GM23248 (cell line): ENCODE measurements at regions not wholly inside any gene's neighbourhood (a gene's known extent, or its start where the extent isn't known, plus 50 kb on each side); places are given as distances from the start of the nearest gene placed in this dataset.

Experiments used
- DNase-seq: peaks from one replicate; pipeline ENCODE4 v3.0.0-alpha.2; 2015
- H2AFZ ChIP-seq: fragments of 200-600 bp; sonication (generic); 2 replicates; pipeline ENCODE4 v1.6.1; 2016; ENCODE audit warnings: antibody characterized with exemption
- H3F3A ChIP-seq: fragments of 200-600 bp; sonication (generic); 2 replicates; pipeline ENCODE4 v1.6.1; 2016; ENCODE audit warnings: mild to moderate bottlenecking, antibody characterized with exemption, mixed run types; ENCODE audit not compliant: insufficient read depth
- H3K27ac ChIP-seq: fragments of 200-600 bp; sonication (generic); 2 replicates; pipeline ENCODE4 v1.5.1; 2016; ENCODE audit warnings: mild to moderate bottlenecking
- H3K27me3 ChIP-seq: fragments of 200-600 bp; sonication (generic); replicated peaks from 2 replicates; pipeline ENCODE4 v1.6.1; 2016; ENCODE audit warnings: mild to moderate bottlenecking; ENCODE audit not compliant: insufficient read depth
- H3K36me3 ChIP-seq: fragments of 200-600 bp; sonication (generic); 2 replicates; pipeline ENCODE4 v1.6.1; 2016; ENCODE audit warnings: low read depth, mild to moderate bottlenecking
- H3K4me1 ChIP-seq: fragments of 200-600 bp; sonication (generic); 2 replicates; pipeline ENCODE4 v1.6.1; 2016; ENCODE audit warnings: mild to moderate bottlenecking; ENCODE audit not compliant: insufficient read depth
- H3K4me2 ChIP-seq: fragments of 200-600 bp; sonication (generic); one replicate; pipeline ENCODE4 v1.6.1; 2016; ENCODE audit warnings: mild to moderate bottlenecking; ENCODE audit not compliant: unreplicated experiment
- H3K4me3 ChIP-seq: fragments of 200-600 bp; sonication (generic); 2 replicates; pipeline ENCODE4 v1.5.1; 2016; ENCODE audit warnings: mild to moderate bottlenecking
- H3K79me2 ChIP-seq: fragments of 200-600 bp; sonication (generic); 2 replicates; pipeline ENCODE4 v1.6.1; 2016; ENCODE audit warnings: mild to moderate bottlenecking; ENCODE audit not compliant: insufficient read depth
- H3K9ac ChIP-seq: fragments of 200-600 bp; sonication (generic); 2 replicates; pipeline ENCODE4 v1.6.1; 2016; ENCODE audit warnings: mild to moderate bottlenecking
- H3K9me2 ChIP-seq: fragments of 200-600 bp; sonication (generic); 2 replicates; pipeline ENCODE4 v1.6.1; 2016; ENCODE audit warnings: mixed run types, mild to moderate bottlenecking, moderate library complexity; ENCODE audit not compliant: insufficient read depth
- H3K9me3 ChIP-seq: fragments of 200-600 bp; sonication (generic); one replicate; pipeline ENCODE4 v1.6.1; 2017; ENCODE audit warnings: low read depth
- H4K20me1 ChIP-seq: fragments of 200-600 bp; sonication (generic); 2 replicates; pipeline ENCODE4 v1.6.0; 2016; ENCODE audit not compliant: insufficient read depth
- EZH2 ChIP-seq: fragments of 200-600 bp; sonication (generic); IDR thresholded peaks from 2 replicates; pipeline ENCODE4 v1.6.1; 2018; ENCODE audit warnings: antibody characterized with exemption, mild to moderate bottlenecking; ENCODE audit not compliant: insufficient read depth, poor library complexity, severe bottlenecking
- EZH2phosphoT487 ChIP-seq: fragments of 200-600 bp; sonication (generic); IDR thresholded peaks from 2 replicates; pipeline ENCODE4 v1.6.1; 2018; ENCODE audit warnings: antibody characterized with exemption, moderate library complexity, mild to moderate bottlenecking, low read depth; ENCODE audit not compliant: insufficient read depth
- WGBS, 2 experiments: methylation state at CpG; one replicate each; pipeline ENCODE4 v1.1.6; 2015 to 2017; ENCODE audit warnings: low lambda C conversion rate in 2 of 2, low coverage in 1 of 2; ENCODE audit errors: missing lambda C conversion rate in 2 of 2; 5-methylcytosine and 5-hydroxymethylcytosine counted together
- in situ Hi-C: fragments of 300-500 bp; cut with MboI; formaldehyde crosslinking; loops from 2 replicates; pipeline ENCODE4 v1.15.0; 2020

GRCh38 chr7:112701456-112701855, 88.7 kb downstream of the TMEM168 start:
- WGBS, 2 experiments = 12% methylated on average over 3 of the region's 3 CpGs

GRCh38 chr7:112707655-112708054, 82.5 kb downstream of the TMEM168 start:
- Histone ChIP-seq H3K79me2 (no peaks in the 10 kb centered on the region), H3K9me3 (no peaks in the 10 kb centered on the region), H3K27ac (no peak overlapping the region), H3F3A (no peaks in the 10 kb centered on the region), H3K27me3 (no peaks in the 10 kb centered on the region), H3K4me1 (no peaks in the 10 kb centered on the region), H4K20me1 (no peaks in the 10 kb centered on the region), H3K9ac (no peak overlapping the region), H3K36me3 (no peaks in the 10 kb centered on the region), H3K4me2 (no peak overlapping the region), H3K4me3 (no peak overlapping the region), H2AFZ (no peak overlapping the region), H3K9me2 (no peaks in the 10 kb centered on the region)
- TF ChIP-seq EZH2phosphoT487 (no peak), EZH2 (no peak)
- DNase-seq = no peak
- in situ Hi-C loops = no loop called here
- 1 to 7% methylated on average over 2 of the region's 2 CpGs for WGBS, 2 experiments

More at GRCh38 chr7:112701456-112701855, 88.7 kb downstream of the TMEM168 start:
- H3K36me3 ChIP-seq = no peaks in the 10 kb centered on the region
- H3K9ac ChIP-seq = no peak overlapping the region
- no peaks in the 10 kb centered on the region for H3K79me2 ChIP-seq
- no peak overlapping the region for H3K4me2 ChIP-seq
- no peak overlapping the region for H3K4me3 ChIP-seq
- no peaks in the 10 kb centered on the region for H3K4me1 ChIP-seq
- in situ Hi-C loops = no loop called here
- H4K20me1 ChIP-seq = no peaks in the 10 kb centered on the region
- no peaks in the 10 kb centered on the region for H3F3A ChIP-seq
- TF ChIP-seq EZH2 (no peak), EZH2phosphoT487 (no peak)
- H3K9me2 ChIP-seq = no peaks in the 10 kb centered on the region
- no peaks in the 10 kb centered on the region for H3K27me3 ChIP-seq
- no peak overlapping the region for H3K27ac ChIP-seq
- DNase-seq = no peak
- H2AFZ ChIP-seq = no peak overlapping the region
- no peaks in the 10 kb centered on the region for H3K9me3 ChIP-seq

DNA sequence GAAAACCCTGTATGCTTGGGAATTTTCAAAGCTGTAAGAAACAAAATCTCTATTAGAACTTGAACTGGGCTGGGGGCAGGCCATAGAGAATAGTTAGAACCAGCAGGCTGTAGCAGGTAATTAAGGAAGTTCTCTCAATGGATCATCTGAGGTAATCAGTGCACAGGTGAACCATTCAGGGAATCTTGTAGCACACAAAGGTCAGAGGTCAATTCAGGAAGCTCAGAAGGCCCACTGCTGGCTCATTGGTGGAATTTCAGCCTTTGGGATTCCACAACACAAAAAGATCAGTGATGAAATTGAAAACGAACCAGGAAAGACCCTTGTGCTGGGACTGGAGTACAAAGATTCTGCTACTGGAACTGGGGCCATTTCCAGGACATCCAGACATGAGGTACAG, 82.0 kb downstream of the TMEM168 start:
- Histone ChIP-seq H3K4me2 (no peak overlapping the region), H3K4me1 (no peaks in the 10 kb centered on the region), H3K79me2 (no peaks in the 10 kb centered on the region), H3K27me3 (no peaks in the 10 kb centered on the region), H3F3A (no peaks in the 10 kb centered on the region), H4K20me1 (no peaks in the 10 kb centered on the region), H3K4me3 (no peak overlapping the region), H3K9ac (no peak overlapping the region), H3K27ac (no peak overlapping the region), H3K36me3 (no peaks in the 10 kb centered on the region), H3K9me3 (no peaks in the 10 kb centered on the region), H3K9me2 (no peaks in the 10 kb centered on the region), H2AFZ (no peak overlapping the region)
- DNase-seq = no peak
- 11 to 13% methylated on average over 1 of the region's 1 CpG for WGBS, 2 experiments
- TF ChIP-seq EZH2phosphoT487 (no peak), EZH2 (no peak)
- in situ Hi-C loops = no loop called here
